Choroid plexus epithelial cell (primary cell): ENCODE measurements at regions not wholly inside any gene's neighbourhood (a gene's known extent, or its start where the extent isn't known, plus 50 kb on each side); places are given as distances from the start of the nearest gene placed in this dataset.

ENCODE experiments used
- DNase-seq: peaks from one replicate; pipeline ENCODE4 v3.0.0-alpha.2; 2010; ENCODE audit warnings: low read depth
- H3K4me3 ChIP-seq: 2 replicates; pipeline ENCODE4 v1.5.1; 2011; ENCODE audit warnings: low read depth, mild to moderate bottlenecking, control low read depth, low read length, moderate library complexity
- TF ChIP-seq, protein P1 (sequence below): conservative IDR thresholded peaks from 2 replicates; pipeline ENCODE4 v1.5.1; 2011; ENCODE audit warnings: low read depth, mild to moderate bottlenecking, control low read depth, inconsistent platforms, low read length, moderate library complexity

DNA sequence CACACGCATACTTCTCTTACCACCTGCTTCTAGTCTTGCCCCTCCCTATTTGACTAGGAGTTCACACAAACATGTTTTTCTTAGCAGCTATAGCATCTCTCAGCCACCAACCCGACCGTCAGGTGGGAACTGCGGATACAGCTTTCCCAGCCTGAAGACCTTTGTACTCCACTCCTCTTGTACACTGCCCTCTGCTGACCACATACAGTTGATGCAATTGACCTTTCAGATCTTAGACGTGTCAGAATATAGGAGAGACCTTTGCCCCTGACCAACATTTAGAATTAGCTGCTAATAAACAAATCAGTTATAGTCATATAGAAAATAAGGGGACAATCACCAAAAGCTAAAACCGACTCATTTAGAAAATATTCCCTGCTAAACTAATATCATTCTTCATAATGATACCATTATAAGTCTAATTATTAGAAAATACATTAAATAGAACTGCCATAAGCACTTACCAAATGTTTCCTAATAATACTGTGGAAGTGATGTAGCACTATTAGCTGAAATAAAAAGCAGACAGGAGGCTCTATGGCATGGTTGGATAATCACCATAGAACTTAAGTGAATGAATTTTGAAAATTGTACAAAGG is 208.4 kb downstream of the RAD51AP2 start:
- H3K4me3 ChIP-seq = no peak overlapping the region
- TF ChIP-seq, protein P1, sequence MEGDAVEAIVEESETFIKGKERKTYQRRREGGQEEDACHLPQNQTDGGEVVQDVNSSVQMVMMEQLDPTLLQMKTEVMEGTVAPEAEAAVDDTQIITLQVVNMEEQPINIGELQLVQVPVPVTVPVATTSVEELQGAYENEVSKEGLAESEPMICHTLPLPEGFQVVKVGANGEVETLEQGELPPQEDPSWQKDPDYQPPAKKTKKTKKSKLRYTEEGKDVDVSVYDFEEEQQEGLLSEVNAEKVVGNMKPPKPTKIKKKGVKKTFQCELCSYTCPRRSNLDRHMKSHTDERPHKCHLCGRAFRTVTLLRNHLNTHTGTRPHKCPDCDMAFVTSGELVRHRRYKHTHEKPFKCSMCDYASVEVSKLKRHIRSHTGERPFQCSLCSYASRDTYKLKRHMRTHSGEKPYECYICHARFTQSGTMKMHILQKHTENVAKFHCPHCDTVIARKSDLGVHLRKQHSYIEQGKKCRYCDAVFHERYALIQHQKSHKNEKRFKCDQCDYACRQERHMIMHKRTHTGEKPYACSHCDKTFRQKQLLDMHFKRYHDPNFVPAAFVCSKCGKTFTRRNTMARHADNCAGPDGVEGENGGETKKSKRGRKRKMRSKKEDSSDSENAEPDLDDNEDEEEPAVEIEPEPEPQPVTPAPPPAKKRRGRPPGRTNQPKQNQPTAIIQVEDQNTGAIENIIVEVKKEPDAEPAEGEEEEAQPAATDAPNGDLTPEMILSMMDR = peak; percentile 89
- DNase-seq = peak; percentile 82

DNA sequence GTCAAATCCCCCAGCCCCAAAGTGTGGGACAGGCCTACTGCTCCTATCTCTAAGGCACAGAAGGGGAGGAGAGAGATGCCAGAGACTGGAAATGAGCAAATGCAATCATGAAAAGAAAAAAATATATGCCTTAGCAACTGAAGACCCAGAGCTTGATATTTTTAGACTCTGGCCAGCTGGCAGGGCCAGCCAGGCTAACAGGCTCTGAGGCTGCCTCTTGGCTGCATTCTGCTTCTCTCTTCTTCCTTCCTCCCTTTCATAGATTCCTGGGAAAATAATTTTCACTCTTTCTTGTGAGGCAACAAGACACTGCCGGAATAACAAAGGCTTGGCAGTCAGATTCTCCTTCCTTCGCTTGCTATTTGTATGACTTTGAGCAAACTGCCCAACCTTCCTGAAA is 209.1 kb downstream of the RAD51AP2 start:
- H3K4me3 ChIP-seq = no peak overlapping the region
- DNase-seq = no peak
- TF ChIP-seq, protein P1 = no peak

DNA sequence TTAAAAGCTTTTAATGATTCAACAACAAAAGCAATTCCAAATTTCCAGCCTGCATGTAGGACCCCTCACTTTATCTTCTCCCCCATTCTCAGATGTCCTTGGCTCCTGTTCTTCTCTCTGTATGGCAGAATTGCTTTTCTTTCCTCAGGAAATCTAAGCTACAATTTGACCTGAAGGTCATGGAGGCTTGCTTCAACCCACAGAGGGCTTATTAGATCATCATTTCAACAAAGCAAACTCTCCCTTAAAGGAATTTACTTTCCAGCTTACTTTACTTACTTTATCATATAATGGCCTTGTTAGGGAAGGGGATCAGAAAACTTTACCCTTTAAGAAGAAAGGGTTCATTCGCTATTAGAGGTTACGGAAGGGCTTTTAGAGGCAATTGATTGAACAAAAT is 211.5 kb downstream of the RAD51AP2 start:
- DNase-seq = peak; percentile 60
- H3K4me3 ChIP-seq = no peak overlapping the region
- TF ChIP-seq, protein P1 = no peak

DNA sequence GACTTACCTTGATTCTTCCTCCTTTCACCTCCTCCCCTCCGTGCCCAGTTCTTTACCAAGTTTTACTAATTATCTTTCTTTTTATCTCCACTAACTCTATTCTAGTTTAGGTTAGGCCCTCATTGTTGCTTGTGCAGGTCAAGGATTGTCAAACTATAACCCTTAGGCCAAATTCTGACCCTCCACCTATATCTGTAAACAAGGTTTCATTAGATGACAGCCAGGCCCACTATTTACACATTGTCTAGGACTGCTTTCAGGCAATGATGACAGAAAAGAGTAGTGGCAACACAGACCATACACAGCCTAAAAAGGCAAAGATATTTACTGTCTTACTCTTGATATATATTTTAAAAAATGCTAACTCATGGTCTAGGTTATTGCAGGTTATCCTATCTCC is 212.0 kb downstream of the RAD51AP2 start:
- no peak for DNase-seq
- no peak overlapping the region for H3K4me3 ChIP-seq
- TF ChIP-seq, protein P1 = no peak

DNA sequence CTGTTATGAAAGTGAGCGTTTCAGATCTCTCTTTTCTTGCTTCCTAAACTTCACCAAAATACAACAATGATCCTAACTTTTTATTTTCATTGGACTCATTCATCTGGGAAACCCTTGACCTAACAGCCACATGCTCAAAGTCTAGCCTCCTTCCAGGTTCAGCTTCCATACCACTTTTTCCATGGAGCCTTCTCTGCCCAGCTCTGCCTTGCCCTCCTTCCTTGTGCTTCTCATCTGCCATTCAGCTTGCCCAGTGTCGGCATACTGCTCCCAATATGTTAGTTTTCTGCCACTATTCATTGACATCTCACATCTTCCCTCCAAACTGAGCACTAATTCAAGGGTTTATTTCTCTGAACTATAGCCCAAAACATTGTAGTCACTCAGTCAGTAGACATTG is 214.7 kb downstream of the RAD51AP2 start:
- peak; percentile 47 for DNase-seq
- TF ChIP-seq, protein P1 = no peak
- no peak overlapping the region for H3K4me3 ChIP-seq

DNA sequence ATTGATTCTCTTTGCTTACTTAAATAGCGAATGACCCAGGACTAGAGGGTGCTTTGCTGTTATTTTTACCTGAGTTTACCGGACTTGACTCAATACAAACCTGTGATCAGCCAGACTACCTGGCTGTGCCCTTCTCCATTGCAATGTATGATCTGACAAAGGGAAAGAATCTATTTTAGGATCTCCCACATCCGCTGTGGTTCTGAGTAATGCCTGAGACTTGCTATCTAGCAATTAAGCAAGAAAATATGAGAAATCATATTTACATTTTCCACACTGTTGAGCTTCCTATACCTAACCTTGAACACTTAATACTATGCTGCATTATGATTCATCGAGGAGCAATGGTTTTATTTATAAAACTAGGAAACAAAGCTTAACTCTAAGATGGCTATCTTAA is 215.2 kb downstream of the RAD51AP2 start:
- DNase-seq = peak; percentile 83
- no peak overlapping the region for H3K4me3 ChIP-seq
- TF ChIP-seq, protein P1 = no peak

DNA sequence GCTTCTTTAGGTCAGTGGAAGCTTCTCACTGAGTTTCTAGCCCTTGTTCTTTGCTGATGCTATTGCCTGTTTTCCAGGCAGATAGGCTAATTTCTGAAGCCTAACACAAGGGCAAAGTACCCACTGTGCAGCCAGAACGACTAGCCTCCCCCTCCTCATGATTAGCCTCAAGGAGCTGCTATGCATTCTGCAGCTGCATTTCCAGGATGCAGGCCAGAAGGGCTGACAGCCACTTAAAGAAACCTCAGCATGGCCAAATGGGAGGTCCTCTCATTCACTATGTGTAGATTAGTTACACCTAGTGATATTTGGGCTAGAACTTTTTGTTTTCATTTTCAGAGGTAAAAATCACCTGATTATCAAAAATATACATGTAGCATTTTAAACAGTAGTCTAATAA is 216.0 kb downstream of the RAD51AP2 start:
- H3K4me3 ChIP-seq = no peak overlapping the region
- TF ChIP-seq, protein P1 = no peak
- no peak for DNase-seq
